K562 (cell line): ENCODE measurements at regions not wholly inside any gene's neighbourhood (a gene's known extent, or its start where the extent isn't known, plus 50 kb on each side); places are given as distances from the start of the nearest gene placed in this dataset.

Experiments used
- MAFG ChIP-seq: fragments of 450-650 bp; conservative IDR thresholded peaks from 2 replicates; pipeline ENCODE4 v1.6.1; 2016; ENCODE audit warnings: missing genetic modification characterization, missing compliant biosample characterization
- POLR2AphosphoS5 ChIP-seq: IDR thresholded peaks from 2 replicates; pipeline ENCODE4 v1.6.1; 2011; ENCODE audit warnings: mild to moderate bottlenecking, low read depth, low read length, moderate library complexity; ENCODE audit not compliant: control insufficient read depth, insufficient read depth
- PTRF ChIP-seq: fragments of 450-650 bp; IDR thresholded peaks from 2 replicates; pipeline ENCODE4 v1.6.1; 2016; ENCODE audit warnings: mild to moderate bottlenecking, missing genetic modification characterization, missing compliant biosample characterization
- SMAD3 ChIP-seq: fragments of 450-650 bp; formaldehyde crosslinking; conservative IDR thresholded peaks from 2 replicates; pipeline ENCODE4 v1.4.0; 2020; ENCODE audit warnings: mild to moderate bottlenecking
- ZNF274 ChIP-seq: IDR thresholded peaks from 2 replicates; pipeline ENCODE4 v1.6.1; 2011; ENCODE audit warnings: low read depth, mild to moderate bottlenecking, low read length, moderate library complexity, borderline replicate concordance
- TF ChIP-seq, protein P1 (sequence below): sonication (generic); formaldehyde crosslinking; IDR thresholded peaks from 2 replicates; pipeline ENCODE4 v1.9.0; 2022; ENCODE audit warnings: mild to moderate bottlenecking, missing genetic modification reagents
- TF ChIP-seq, protein P2 (sequence below), 2 experiments: fragments of 450-650 bp; IDR thresholded peaks; 2 replicates each; pipeline ENCODE4 v1.6.1; 2016; ENCODE audit warnings: mild to moderate bottlenecking in 2 of 2, borderline replicate concordance in 1 of 2, low read depth in 1 of 2, moderate library complexity in 1 of 2
- TF ChIP-seq, protein P3 (sequence below): sonication (generic); formaldehyde crosslinking; IDR thresholded peaks from 2 replicates; pipeline ENCODE4 v1.9.0; 2022; ENCODE audit warnings: mild to moderate bottlenecking, missing genetic modification reagents

- no peak for TF ChIP-seq ZNF274
- TF ChIP-seq PTRF: no peak
- TF ChIP-seq, protein P1, sequence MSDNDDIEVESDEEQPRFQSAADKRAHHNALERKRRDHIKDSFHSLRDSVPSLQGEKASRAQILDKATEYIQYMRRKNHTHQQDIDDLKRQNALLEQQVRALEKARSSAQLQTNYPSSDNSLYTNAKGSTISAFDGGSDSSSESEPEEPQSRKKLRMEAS: no peak
- no peak for TF ChIP-seq SMAD3 (CRISPR knock-in tag)
- no peak for TF ChIP-seq POLR2AphosphoS5
- no peak for TF ChIP-seq MAFG (tag)
- TF ChIP-seq, protein P2, sequence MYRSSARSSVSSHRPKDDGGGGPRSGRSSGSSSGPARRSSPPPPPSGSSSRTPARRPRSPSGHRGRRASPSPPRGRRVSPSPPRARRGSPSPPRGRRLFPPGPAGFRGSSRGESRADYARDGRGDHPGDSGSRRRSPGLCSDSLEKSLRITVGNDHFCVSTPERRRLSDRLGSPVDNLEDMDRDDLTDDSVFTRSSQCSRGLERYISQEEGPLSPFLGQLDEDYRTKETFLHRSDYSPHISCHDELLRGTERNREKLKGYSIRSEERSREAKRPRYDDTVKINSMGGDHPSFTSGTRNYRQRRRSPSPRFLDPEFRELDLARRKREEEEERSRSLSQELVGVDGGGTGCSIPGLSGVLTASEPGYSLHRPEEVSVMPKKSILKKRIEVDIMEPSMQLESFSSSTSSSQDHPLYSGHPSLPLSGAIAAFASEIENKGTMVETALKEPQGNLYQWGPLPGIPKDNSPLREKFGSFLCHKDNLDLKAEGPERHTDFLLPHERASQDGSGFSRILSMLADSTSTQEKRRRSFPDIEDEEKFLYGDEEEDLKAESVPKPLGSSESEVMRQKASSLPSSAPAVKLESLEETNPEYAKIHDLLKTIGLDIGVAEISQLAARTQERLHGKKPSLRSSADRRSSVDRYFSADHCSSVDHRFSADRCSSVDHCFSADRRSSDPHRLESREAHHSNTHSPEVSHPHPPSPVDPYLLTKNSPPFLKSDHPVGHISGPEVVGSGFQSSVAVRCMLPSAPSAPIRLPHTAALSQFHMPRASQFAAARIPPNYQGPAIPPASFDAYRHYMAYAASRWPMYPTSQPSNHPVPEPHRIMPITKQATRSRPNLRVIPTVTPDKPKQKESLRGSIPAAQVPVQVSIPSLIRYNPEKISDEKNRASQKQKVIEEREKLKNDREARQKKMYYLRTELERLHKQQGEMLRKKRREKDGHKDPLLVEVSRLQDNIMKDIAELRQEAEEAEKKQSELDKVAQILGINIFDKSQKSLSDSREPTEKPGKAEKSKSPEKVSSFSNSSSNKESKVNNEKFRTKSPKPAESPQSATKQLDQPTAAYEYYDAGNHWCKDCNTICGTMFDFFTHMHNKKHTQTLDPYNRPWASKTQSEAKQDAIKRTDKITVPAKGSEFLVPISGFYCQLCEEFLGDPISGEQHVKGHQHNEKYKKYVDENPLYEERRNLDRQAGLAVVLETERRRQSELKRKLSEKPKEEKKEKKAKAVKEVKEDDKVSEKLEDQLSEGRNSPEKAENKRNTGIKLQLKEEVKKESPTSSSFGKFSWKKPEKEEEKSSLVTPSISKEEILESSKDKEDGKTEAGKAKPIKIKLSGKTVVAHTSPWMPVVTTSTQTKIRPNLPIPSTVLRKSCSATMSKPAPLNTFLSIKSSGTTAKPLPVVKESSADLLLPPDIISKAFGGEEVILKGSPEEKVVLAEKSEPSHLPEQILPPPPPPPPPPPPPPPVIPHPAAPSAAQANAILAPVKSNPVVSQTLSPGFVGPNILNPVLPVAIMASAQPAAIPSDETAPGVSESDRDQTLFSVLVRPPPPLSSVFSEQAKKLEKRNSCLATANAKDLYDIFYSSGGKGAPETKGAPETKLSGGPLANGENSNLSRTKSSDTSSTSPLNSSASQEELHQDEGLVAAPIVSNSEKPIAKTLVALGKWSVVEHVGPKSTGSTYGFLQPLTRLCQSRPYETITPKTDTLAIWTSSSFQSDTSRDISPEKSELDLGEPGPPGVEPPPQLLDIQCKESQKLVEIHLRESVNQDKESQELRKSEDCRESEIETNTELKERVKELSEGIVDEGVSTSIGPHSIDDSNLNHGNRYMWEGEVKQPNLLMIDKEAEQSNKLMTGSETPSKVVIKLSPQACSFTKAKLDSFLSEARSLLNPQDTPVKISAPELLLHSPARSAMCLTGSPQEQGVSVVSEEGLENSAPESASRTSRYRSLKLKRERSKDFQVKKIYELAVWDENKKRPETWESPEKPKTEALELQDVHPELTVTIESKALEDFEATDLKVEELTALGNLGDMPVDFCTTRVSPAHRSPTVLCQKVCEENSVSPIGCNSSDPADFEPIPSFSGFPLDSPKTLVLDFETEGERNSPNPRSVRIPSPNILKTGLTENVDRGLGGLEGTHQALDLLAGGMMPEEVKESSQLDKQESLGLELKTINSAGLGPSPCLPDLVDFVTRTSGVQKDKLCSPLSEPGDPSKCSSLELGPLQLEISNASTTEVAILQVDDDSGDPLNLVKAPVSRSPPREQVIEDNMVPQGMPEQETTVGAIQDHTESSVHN (IDR thresholded peaks at IDR 0.05; ENCODE audit: borderline replicate concordance in 1 of 2, low read depth in 1 of 2): no peak
- TF ChIP-seq, protein P3, sequence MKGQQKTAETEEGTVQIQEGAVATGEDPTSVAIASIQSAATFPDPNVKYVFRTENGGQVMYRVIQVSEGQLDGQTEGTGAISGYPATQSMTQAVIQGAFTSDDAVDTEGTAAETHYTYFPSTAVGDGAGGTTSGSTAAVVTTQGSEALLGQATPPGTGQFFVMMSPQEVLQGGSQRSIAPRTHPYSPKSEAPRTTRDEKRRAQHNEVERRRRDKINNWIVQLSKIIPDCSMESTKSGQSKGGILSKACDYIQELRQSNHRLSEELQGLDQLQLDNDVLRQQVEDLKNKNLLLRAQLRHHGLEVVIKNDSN: no peak
Observed at GRCh38 chr10:20635570-20635969, 261.5 kb downstream of the NEBL start.
